GM21737 (cell line): ENCODE measurements at regions not wholly inside any gene's neighbourhood (a gene's known extent, or its start where the extent isn't known, plus 50 kb on each side); places are given as distances from the start of the nearest gene placed in this dataset.

ENCODE experiments used
- ATAC-seq: cut with Tn5 transposase; IDR thresholded peaks from one replicate; pipeline ENCODE4 v1.9.1; 2021; ENCODE audit warnings: mild to moderate bottlenecking, moderate library complexity; ENCODE audit not compliant: unreplicated experiment

DNA sequence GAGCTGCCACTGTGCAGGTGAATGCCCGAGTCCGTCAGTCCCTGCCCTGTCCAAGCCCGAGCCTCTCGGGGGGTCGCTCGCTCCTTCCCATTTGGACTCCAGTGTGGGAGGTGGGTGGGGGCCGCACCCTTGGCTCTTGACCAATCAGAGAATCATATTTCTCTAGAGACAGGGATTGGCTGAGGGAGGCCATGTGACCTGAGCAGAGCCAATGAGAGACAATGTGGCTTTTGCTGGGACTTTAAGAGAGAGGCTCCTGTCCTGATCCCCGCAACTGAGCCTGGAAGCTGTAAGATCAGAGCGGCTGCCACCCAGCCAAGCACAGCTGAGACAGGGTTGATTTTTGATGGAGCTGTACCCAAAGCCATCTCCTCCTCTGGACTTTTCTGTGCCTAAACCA lies 199.3 kb downstream of the TFAP2C start:
- ATAC-seq: no peak

- ATAC-seq: no peak
These were observed 200.8 kb downstream of the TFAP2C start for GRCh38 chr20:56829788-56830385.

DNA sequence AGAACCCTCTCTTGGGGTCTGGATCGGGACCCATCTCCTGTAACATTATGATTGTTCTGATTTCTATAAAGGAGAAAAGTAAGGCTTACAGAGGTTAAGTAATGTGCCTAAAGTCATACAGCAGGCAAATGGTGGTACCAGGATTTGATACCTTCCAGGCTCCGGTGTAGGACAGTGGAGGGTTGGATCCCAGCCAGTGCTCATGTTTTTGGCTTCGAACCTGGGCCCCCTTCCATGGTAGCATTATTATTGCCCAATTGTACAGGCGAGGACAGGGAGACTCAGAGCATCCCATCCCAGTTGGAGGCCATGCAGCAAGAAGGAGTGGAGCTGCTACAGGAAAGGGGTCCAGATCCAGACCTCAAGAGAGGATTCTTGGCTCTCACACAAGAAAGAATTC lies 202.7 kb downstream of the TFAP2C start:
- no peak for ATAC-seq

- no peak for ATAC-seq
These were observed 204.3 kb downstream of the TFAP2C start for GRCh38 chr20:56833427-56833826.

DNA sequence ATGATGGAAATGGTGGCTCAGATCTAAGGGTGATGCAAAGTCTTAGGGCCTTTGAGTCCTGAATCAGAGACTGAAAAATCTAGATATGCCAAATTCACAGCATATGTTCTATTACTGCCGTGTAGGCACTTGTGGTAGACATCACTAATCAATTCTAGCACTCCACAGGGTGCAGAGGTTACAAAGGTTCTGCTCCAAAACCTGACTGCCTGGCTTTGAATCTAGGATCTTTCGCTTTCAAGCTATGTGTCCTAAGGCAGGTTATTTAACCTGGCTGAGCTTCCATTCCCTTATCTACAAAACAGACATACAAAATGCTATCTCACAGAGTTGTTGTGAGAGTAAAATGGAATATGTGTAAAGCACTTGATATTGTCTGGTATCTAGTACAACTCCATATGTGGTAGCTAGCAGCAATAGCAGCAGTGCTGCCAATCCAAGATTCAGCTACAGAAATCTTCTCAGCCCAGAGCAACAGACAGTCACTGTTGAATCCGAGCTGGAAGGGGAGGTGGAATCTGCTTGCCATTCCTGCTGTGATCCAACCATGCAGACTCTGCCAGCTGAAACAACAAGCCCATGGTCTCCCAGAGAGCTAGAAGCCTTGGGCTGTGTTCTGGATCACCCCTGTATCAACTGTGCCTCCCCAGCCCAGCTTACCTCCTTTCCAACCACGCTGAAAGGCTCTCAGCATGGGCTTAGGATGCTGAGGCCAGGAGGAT lies 206.9 kb downstream of the TFAP2C start:
- ATAC-seq: no peak

- no peak for ATAC-seq
These were observed 210.1 kb downstream of the TFAP2C start for GRCh38 chr20:56839222-56839621.

GRCh38 chr20:56839786-56840185 lies 210.7 kb downstream of the TFAP2C start:
- no peak for ATAC-seq

DNA sequence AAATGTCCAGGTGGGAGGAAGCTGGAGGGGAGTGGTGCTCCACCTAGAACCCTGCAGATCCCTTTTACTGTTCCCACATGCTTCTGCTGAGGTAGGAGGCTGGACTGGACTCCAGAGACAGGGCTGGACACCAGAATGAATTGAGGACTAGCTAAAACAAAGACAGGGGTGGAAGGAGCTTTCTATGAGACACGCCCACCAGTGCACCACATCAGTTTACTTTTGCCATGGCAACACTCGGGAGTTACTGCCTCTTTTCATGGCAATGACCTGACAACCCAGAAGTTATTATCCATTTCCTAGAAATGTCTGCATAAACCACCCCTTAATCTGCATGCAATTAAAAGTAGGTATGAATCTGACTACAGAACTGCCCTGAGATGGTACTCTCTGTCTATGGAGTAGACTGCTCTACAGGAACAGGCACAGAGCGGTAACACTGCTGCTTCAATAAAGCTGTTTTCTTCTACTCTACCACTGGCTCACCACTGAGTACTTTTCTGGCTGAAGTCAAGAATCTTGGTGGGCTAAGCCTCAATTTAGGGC lies 211.7 kb downstream of the TFAP2C start:
- ATAC-seq: no peak

DNA sequence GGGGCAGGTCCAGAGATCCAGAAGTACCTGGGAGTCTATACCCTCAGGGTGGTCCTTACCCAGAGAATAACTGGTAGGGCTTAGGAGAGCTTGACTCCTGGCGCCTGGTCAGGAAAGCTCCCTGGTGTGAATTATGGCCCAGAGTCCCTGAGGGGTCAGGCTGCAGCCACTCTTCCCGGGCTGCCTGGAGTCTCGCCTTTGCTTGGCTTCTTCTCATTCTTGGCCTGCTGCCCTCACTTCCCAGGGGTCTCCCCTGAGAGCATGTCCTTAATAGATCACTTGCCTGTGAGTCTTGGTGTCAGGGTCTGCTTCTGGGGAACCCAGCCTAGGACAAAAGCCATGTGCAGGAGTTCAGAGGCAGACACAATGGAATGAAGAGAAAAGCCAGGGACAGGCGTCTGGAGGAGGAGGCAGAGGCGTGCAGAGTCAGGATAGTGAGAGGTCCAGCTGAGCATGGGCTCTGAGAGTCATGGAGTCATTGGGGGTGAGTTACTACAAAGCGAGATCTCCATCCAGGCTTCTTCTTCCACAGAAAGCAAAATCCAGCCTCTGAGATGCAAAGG lies 212.3 kb downstream of the TFAP2C start:
- ATAC-seq: no peak

DNA sequence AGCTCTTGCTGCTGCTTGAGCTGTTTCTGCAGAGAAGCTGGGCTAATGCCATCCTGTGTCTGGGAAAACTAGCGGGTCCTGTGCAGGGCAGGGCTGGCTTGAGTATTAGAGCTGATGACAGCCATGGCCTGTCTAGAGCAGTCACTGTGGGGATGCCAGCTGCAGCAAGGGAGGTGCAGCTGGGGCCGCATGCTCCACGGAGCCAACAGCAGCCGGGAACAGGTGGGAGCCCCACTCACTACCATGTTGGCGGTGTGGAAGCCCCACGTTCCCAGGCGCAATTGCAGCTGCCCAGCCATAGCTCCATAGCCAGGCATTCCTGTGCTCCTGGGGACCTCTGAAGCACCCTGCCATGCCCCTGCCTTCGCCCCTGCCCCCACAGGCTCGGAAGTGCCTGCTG lies 212.9 kb downstream of the TFAP2C start:
- ATAC-seq: no peak

DNA sequence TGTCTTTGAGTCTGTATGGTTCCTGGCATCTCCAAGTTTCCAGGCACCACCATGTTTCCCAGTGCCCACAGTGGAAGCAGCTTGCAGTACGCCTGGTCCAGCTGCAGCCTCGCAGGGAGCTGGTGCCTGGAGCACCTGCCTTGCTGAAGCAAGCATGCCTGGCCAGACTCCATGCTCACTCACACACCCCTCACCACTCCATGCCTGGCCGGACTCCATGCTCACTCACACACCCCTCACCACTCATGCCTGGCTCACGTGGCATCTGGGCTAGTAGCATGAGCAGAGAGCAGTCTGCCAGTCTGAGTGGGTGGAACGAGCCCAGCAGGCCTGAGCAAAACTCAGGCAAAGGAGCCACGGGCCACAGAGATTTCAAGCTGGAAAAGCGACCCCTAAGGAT lies 214.3 kb downstream of the TFAP2C start:
- no peak for ATAC-seq

GRCh38 chr20:56843817-56844216 lies 214.7 kb downstream of the TFAP2C start:
- no peak for ATAC-seq

- ATAC-seq: no peak
These were observed 216.5 kb downstream of the TFAP2C start for GRCh38 chr20:56845546-56846086.

DNA sequence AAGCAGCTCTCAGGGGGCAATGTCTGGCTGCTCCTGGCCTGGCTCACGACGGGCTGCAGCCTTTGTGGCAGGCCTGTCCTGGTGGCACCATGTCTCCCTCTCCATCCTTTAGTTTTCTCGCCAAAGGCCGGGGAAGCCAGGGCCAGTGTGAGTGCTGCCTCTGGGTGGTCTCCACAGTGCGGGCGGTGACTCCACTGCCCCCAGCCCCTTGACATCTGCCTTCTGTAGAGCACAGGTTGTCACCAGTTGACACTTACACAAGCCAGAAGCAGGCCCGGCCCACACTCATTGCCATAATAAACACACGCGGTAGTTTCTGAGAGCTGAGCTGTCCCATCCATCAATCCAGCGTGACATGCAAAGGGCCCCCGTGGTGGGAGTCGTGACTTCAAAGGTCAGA lies 219.5 kb downstream of the TFAP2C start:
- no peak for ATAC-seq

GRCh38 chr20:56851552-56851951 lies 222.4 kb downstream of the TFAP2C start:
- ATAC-seq: no peak

DNA sequence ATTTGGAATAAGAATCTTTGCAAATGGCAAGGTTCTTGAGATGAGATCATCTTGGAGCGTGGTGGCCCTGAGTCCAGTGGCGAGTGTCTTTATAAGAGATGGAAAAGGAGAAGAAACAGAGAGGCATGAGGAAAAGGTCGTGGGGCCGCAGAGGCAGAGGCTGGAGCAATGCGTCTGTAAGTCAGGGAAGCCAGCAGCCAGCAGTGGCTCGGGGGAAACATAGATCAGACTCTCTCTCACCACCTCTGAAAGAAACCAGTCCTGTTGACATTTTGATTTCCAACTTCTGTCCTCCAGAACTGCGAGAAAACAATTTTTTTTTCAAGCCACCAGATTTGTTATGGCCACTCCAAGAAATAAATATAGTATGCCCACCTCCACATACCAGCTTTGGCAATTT lies 226.6 kb downstream of the TFAP2C start:
- no peak for ATAC-seq

GRCh38 chr20:56857950-56858349 lies 228.8 kb downstream of the TFAP2C start:
- ATAC-seq: no peak

- no peak for ATAC-seq
These were observed 230.1 kb downstream of the TFAP2C start for GRCh38 chr20:56859039-56859800.

- ATAC-seq: no peak
These were observed 230.7 kb downstream of the TFAP2C start for GRCh38 chr20:56859801-56860261.

- ATAC-seq: no peak
These were observed 231.3 kb downstream of the TFAP2C start for GRCh38 chr20:56860413-56860812.

GRCh38 chr20:56861590-56861989 lies 232.5 kb downstream of the TFAP2C start:
- ATAC-seq: no peak
